Mesothelial cell of epicardium (in vitro differentiated cells): ENCODE measurements at regions not wholly inside any gene's neighbourhood (a gene's known extent, or its start where the extent isn't known, plus 50 kb on each side); places are given as distances from the start of the nearest gene placed in this dataset.

Experiments used
- DNase-seq, 2 experiments: peaks; one replicate each; pipeline ENCODE4 v3.0.0; 2021; ENCODE audit warnings: low spot score in 2 of 2; ENCODE audit not compliant: unreplicated experiment in 2 of 2
- H3K27ac Mint-ChIP-seq: 2 replicates; pipeline ENCODE4 v1.8.0; 2021; ENCODE audit warnings: mixed read lengths
- H3K27me3 Mint-ChIP-seq: 2 replicates; pipeline ENCODE4 v1.8.0; 2021; ENCODE audit warnings: low read depth, mixed read lengths
- H3K36me3 Mint-ChIP-seq: 2 replicates; pipeline ENCODE4 v1.8.0; 2021; ENCODE audit warnings: mixed read lengths
- H3K4me1 Mint-ChIP-seq: 2 replicates; pipeline ENCODE4 v1.8.0; 2021; ENCODE audit warnings: mixed read lengths
- H3K4me3 Mint-ChIP-seq: 2 replicates; pipeline ENCODE4 v1.8.0; 2021; ENCODE audit warnings: mild to moderate bottlenecking, moderate library complexity, mixed read lengths
- H3K9me3 Mint-ChIP-seq: 2 replicates; pipeline ENCODE4 v1.8.0; 2021; ENCODE audit warnings: mixed read lengths
- TF ChIP-seq, protein P1 (sequence below): fragments of 200-600 bp; sonication (generic); IDR thresholded peaks from one replicate; pipeline ENCODE4 v1.5.0; 2021; ENCODE audit warnings: antibody characterized with exemption; ENCODE audit not compliant: unreplicated experiment

DNA sequence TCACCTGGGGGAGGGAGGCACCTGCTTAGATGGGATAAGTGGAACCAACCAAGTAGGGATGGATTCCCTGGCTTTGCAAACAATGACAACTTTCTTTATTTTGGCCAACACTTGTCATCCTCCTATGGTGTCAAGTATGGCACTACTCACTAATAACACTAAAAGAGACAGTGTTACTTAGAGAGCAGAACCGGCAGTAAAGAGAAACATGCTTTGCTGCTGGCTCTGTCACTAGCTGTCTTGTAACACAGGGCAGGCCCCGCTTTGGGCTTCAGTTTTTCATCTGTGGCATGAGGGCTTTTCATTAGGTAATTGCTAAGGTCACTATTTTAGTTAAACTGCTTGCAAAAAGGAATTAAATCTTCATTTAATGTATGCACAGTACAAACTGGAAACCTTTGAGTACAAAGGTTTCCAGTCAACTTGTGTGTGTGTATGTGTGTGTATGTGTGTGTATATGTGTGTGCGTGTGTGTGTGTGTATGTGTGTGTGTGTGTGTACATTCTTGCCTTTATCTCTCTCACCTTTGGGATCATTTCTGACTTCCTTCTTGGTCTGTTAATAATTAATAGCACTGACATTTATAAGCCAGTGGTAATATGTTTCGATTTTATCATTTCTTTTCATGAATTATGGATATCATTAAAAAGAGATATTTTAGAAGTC lies 64.7 kb downstream of the BTBD3 start:
- H3K36me3 Mint-ChIP-seq: no peaks in the 10 kb centered on the region
- no peaks in the 10 kb centered on the region for H3K4me1 Mint-ChIP-seq
- no peaks in the 10 kb centered on the region for H3K9me3 Mint-ChIP-seq
- no peak for DNase-seq
- no peak overlapping the region for H3K4me3 Mint-ChIP-seq
- H3K27ac Mint-ChIP-seq: no peak overlapping the region
- TF ChIP-seq, protein P1, sequence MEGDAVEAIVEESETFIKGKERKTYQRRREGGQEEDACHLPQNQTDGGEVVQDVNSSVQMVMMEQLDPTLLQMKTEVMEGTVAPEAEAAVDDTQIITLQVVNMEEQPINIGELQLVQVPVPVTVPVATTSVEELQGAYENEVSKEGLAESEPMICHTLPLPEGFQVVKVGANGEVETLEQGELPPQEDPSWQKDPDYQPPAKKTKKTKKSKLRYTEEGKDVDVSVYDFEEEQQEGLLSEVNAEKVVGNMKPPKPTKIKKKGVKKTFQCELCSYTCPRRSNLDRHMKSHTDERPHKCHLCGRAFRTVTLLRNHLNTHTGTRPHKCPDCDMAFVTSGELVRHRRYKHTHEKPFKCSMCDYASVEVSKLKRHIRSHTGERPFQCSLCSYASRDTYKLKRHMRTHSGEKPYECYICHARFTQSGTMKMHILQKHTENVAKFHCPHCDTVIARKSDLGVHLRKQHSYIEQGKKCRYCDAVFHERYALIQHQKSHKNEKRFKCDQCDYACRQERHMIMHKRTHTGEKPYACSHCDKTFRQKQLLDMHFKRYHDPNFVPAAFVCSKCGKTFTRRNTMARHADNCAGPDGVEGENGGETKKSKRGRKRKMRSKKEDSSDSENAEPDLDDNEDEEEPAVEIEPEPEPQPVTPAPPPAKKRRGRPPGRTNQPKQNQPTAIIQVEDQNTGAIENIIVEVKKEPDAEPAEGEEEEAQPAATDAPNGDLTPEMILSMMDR: no peak
- H3K27me3 Mint-ChIP-seq: peaks cover 8% of the 10 kb centered on the region

DNA sequence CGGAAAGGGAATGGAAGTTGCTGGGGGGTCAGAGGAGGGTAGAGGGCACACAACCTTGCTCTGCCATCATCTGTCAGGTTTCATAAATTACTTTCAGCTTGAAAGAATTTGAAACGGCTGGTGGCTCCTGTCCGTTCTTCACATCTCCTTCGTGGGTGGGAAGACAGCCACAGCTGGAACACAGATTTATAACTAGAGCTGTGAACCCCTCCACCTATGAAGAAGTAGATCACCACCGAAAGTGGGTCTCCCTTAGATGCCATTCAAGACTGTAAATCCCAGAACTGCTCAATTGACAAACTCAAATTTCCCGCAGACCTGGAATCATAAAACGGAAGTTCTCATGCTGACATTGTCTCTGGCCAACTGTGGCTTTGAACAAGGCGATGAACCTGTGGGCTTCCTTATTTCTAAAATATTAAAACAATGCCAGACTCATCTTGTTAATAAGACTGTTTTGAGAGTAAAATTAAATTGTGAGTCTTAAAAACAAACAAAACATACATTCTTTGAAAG lies 65.3 kb downstream of the BTBD3 start:
- Mint-ChIP-seq H3K4me3 (no peak overlapping the region), H3K9me3 (no peaks in the 10 kb centered on the region), H3K27ac (no peak overlapping the region), H3K36me3 (no peaks in the 10 kb centered on the region), H3K27me3 (peaks cover 8% of the 10 kb centered on the region), H3K4me1 (no peaks in the 10 kb centered on the region)
- DNase-seq: no peak
- TF ChIP-seq, protein P1: no peak

DNA sequence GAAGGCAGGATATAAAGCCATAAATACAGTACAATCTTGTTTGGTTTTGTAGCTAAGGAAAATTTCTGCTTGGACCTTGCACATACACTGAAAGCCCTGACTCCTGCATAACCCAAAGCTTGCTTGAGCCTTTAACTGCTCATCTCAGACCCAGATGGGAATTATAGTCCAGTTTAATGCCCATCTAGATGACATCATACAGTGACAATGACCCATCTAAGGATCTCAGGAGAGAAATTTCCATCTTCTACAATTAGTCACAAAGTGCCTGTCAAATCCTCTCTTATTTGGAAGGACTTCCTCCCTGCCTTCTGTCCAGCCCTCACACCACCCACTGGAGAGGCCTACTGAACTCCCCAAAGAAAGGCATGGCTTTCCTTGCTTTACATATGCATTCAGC lies 69.3 kb downstream of the BTBD3 start:
- TF ChIP-seq, protein P1: no peak
- Mint-ChIP-seq H3K4me3 (no peak overlapping the region), H3K27ac (no peak overlapping the region), H3K36me3 (no peaks in the 10 kb centered on the region), H3K4me1 (no peaks in the 10 kb centered on the region), H3K27me3 (peaks cover under 1% of the 10 kb centered on the region), H3K9me3 (peaks cover 1% of the 10 kb centered on the region)
- DNase-seq: no peak

DNA sequence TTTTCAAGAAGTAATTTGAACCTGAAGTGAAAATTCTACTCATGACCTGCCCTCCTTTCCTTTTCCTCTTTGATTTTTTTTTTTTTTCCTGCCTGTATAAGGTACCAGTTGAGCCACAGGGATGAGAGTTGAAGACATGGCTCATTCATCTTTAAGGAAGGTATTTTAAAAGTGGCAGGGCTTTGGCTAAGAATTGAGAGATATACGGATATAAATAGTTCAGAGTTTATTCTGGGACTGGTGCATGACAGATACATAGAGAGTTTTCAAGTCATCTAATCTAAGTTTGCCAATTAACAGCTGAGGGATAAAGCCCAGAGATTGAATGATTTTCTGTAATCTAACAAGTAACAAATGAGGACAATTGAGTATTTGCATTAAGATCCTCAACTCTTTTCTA lies 69.8 kb downstream of the BTBD3 start:
- Mint-ChIP-seq H3K27me3 (no peaks in the 10 kb centered on the region), H3K27ac (no peak overlapping the region), H3K4me1 (no peaks in the 10 kb centered on the region), H3K9me3 (peaks cover 6% of the 10 kb centered on the region), H3K36me3 (no peaks in the 10 kb centered on the region), H3K4me3 (no peak overlapping the region)
- no peak for DNase-seq
- TF ChIP-seq, protein P1: no peak

DNA sequence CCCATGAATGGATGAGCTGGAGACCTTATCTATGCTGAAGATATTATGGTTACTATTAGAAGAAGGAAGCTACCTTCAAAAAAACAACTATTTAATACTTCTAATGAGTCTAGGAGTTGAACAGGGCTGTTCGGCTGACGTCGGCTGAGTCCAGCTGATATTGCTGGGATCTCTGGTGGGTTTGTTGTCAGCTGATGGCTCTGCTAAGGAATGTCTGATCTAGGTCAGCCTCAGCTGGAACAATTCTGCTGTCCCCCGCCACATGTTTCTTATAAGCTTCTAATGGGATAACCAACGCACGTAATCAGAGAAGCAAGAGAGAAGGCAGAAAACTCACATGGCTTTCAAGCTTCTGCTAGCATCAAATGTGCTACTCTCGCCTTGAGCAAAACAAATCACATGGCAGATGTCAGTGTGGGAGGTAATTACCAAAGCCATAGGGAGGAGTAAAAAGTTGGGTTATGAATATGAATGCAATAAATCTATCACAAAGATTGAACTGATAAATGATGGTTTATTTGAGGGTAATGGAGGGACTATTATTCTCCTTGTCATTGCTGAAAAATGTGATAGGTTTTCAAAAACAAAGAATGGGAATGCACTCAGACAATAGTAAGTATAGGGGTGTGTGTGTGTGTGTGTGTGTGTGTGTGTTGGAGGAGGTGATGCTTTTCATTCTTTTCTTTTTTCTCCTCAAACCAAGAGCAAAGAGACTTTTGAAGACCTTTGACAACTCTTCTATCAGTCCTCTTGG lies 71.5 kb downstream of the BTBD3 start:
- Mint-ChIP-seq H3K27ac (no peak overlapping the region), H3K4me3 (no peak overlapping the region), H3K36me3 (no peaks in the 10 kb centered on the region), H3K9me3 (peaks cover 6% of the 10 kb centered on the region), H3K4me1 (peaks cover 2% of the 10 kb centered on the region), H3K27me3 (no peaks in the 10 kb centered on the region)
- DNase-seq: no peak
- TF ChIP-seq, protein P1: no peak
